ENCODE measurements at regions not wholly inside any gene's neighbourhood (a gene's known extent, or its start where the extent isn't known, plus 50 kb on each side); places are given as distances from the start of the nearest gene placed in this dataset.
"Not testable (repeated sequence)": the region's sequence is repeated elsewhere in the genome, so short reads cannot be mapped to it uniquely, and the experiment has no call there.

- DNase-seq (ENCODE audit: low spot score): no peak
- CTCF ChIA-PET: no interaction called here
- POLR2A ChIA-PET (ENCODE audit: low non-redundant PET): no interaction called here
- TF ChIP-seq, protein P1, sequence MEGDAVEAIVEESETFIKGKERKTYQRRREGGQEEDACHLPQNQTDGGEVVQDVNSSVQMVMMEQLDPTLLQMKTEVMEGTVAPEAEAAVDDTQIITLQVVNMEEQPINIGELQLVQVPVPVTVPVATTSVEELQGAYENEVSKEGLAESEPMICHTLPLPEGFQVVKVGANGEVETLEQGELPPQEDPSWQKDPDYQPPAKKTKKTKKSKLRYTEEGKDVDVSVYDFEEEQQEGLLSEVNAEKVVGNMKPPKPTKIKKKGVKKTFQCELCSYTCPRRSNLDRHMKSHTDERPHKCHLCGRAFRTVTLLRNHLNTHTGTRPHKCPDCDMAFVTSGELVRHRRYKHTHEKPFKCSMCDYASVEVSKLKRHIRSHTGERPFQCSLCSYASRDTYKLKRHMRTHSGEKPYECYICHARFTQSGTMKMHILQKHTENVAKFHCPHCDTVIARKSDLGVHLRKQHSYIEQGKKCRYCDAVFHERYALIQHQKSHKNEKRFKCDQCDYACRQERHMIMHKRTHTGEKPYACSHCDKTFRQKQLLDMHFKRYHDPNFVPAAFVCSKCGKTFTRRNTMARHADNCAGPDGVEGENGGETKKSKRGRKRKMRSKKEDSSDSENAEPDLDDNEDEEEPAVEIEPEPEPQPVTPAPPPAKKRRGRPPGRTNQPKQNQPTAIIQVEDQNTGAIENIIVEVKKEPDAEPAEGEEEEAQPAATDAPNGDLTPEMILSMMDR (conservative IDR thresholded peaks at IDR 0.05; ENCODE audit: low read depth): no peak
- no peak overlapping the region for H3K27ac ChIP-seq
These were observed 284.9 kb upstream of the TBX18 start for GRCh38 chr6:85049282-85049681.

DNA sequence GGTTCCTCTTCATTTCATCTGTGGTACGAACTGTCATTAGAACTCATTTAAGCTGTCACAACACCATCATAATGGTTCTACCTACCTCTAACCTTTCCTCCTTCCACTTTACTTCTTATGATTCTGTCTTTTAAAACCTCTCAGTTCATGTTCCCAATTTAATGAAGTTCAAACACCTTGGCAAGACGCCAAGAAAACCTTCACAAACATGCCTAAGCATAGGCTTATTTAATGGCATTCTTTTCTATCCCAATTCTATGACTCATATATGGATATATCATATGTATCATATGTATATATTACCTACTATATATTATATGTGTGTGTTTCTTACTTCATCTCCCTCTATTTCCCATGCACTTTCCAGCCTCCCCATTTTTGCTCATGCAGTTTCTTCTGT lies 283.4 kb upstream of the TBX18 start:
- POLR2A ChIA-PET (ENCODE audit: low non-redundant PET): no interaction called here
- CTCF ChIA-PET: no interaction called here
- DNase-seq (ENCODE audit: low spot score): peak; percentile 8

DNA sequence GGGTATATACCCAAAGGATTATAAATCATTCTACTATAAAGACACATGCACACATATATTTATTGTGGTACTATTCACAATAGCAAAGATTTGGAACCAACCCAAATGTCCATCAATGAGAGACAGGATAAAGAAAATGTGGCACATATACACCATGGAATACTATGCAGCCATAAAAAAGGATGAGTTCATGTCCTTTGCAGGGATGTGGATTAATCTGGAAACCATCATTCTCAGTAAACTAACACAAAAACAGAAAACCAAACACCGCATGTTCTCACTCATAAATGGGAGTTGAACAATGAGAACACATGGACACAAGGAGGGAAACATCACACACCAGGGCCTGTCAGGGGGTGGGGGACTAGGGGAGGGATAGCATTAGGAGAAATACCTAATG lies 281.4 kb upstream of the TBX18 start:
- CTCF ChIA-PET: not testable (repeated sequence)

More for the DNA sequence above, 283.4 kb upstream of the TBX18 start:
- no peak overlapping the region for H3K27ac ChIP-seq
- TF ChIP-seq, protein P1 (conservative IDR thresholded peaks at IDR 0.05; ENCODE audit: low read depth): no peak

DNA sequence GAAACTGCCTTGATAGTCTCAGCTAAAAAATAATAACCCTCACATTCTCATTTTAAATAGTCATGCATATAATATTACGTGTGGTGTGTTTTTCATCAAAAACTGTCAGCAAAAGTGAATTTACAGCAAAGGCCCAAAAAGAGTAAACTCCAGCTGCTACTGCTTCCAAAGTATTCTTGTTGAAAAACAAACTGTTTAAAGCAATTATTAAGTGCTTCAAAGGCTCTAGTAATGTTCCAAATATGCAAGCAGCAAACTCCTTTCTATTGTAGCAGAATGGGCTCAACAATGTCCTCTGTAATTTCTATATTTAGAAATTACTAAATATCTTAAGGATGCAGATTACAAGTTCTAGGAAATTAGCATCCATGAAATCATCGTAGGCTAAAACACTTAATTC lies 280.0 kb upstream of the TBX18 start:
- TF ChIP-seq, protein P1 (conservative IDR thresholded peaks at IDR 0.05; ENCODE audit: low read depth): no peak
- DNase-seq (ENCODE audit: low spot score): no peak
- ChIA-PET POLR2A (ENCODE audit: low non-redundant PET) (no interaction called here), CTCF (no interaction called here)
- no peak overlapping the region for H3K27ac ChIP-seq

More for the DNA sequence above, 281.4 kb upstream of the TBX18 start:
- DNase-seq (ENCODE audit: low spot score); POLR2A ChIA-PET (ENCODE audit: low non-redundant PET); H3K27ac ChIP-seq: not testable (repeated sequence)

GRCh38 chr6:85041376-85041775 lies 277.0 kb upstream of the TBX18 start:
- TF ChIP-seq, protein P1 (conservative IDR thresholded peaks at IDR 0.05; ENCODE audit: low read depth): no peak
- no peak for DNase-seq (ENCODE audit: low spot score)
- no peak overlapping the region for H3K27ac ChIP-seq
- ChIA-PET POLR2A (ENCODE audit: low non-redundant PET) (no interaction called here), CTCF (no interaction called here)

DNA sequence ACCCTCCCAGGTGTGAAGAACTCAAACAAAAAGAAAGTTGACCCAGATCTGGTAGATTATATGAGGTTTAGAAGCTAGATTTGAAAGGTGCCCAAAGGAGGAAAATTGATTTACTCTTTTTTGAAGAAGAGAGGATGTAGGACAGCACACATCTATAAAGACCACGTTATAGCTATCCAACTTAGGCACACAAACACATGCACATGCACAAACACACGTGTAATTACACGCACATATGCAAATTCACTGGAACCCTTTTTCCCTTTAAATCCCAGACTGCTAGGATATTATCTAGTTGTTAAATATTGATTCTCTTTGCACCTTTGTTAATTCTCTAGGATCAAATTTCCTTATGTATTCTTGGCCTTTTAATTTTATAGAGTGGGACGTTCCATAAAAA lies 272.8 kb upstream of the TBX18 start:
- POLR2A ChIA-PET (ENCODE audit: low non-redundant PET): no interaction called here
- TF ChIP-seq, protein P1 (conservative IDR thresholded peaks at IDR 0.05; ENCODE audit: low read depth): no peak
- H3K27ac ChIP-seq: no peak overlapping the region
- CTCF ChIA-PET: interaction anchor here (0.6 kb wide), 1 partner anchor 65 kb away, joined by 6 read pairs; no protein-coding TSS in a partner anchor
- no peak for DNase-seq (ENCODE audit: low spot score)

- TF ChIP-seq, protein P1 (conservative IDR thresholded peaks at IDR 0.05; ENCODE audit: low read depth): no peak
- no peak for DNase-seq (ENCODE audit: low spot score)
- CTCF ChIA-PET: no interaction called here
- POLR2A ChIA-PET (ENCODE audit: low non-redundant PET): no interaction called here
- H3K27ac ChIP-seq: no peak overlapping the region
These were observed 271.4 kb upstream of the TBX18 start for GRCh38 chr6:85035766-85036165.

Data from RWPE1 (cell line).